HepG2 (cell line): ENCODE measurements at regions not wholly inside any gene's neighbourhood (a gene's known extent, or its start where the extent isn't known, plus 50 kb on each side); places are given as distances from the start of the nearest gene placed in this dataset.
A peak's percentile ranks its signal among the peaks of the same experiment; 100 is the strongest.

Experiments used
- HOXA3 ChIP-seq: sonication (generic); formaldehyde crosslinking; IDR thresholded peaks from 2 replicates; pipeline ENCODE4 v1.5.0; 2020; ENCODE audit warnings: missing genetic modification reagents
- IRF2 ChIP-seq: IDR thresholded peaks from 2 replicates; pipeline ENCODE4 v1.6.1; 2018; ENCODE audit warnings: missing genetic modification reagents, missing compliant biosample characterization
- MLXIP ChIP-seq: sonication (generic); formaldehyde crosslinking; IDR thresholded peaks from 2 replicates; pipeline ENCODE4 v1.9.0; 2021; ENCODE audit warnings: missing genetic modification reagents, borderline replicate concordance
- MTA1 ChIP-seq: sonication (generic); formaldehyde crosslinking; IDR thresholded peaks from 2 replicates; pipeline ENCODE4 v1.4.0; 2020; ENCODE audit warnings: missing genetic modification reagents, mild to moderate bottlenecking, borderline replicate concordance
- NFKB2 ChIP-seq: sonication (generic); formaldehyde crosslinking; IDR thresholded peaks from 2 replicates; pipeline ENCODE4 v1.4.0; 2020; ENCODE audit warnings: missing genetic modification reagents, borderline replicate concordance
- TEAD3 ChIP-seq: optimal IDR thresholded peaks from 2 replicates; pipeline ENCODE3; 2016; ENCODE audit warnings: borderline replicate concordance
- TERF1 ChIP-seq: sonication (generic); formaldehyde crosslinking; IDR thresholded peaks from 2 replicates; pipeline ENCODE4 v1.8.0; 2022; ENCODE audit warnings: mild to moderate bottlenecking, missing genetic modification reagents, moderate library complexity
- THAP11 ChIP-seq: IDR thresholded peaks from 2 replicates; pipeline ENCODE4 v1.6.1; 2016; ENCODE audit warnings: missing biosample characterization, missing genetic modification reagents
- ZEB1 ChIP-seq: IDR thresholded peaks from 2 replicates; pipeline ENCODE4 v1.6.1; 2012; ENCODE audit warnings: mild to moderate bottlenecking, low read depth, inconsistent platforms; ENCODE audit not compliant: insufficient replicate concordance
- ZFP82 ChIP-seq: sonication (generic); formaldehyde crosslinking; IDR thresholded peaks from 2 replicates; pipeline ENCODE4 v1.5.1; 2020; ENCODE audit warnings: mild to moderate bottlenecking, missing genetic modification reagents, borderline replicate concordance
- ZNF160 ChIP-seq: sonication (generic); formaldehyde crosslinking; IDR thresholded peaks from 2 replicates; pipeline ENCODE4 v1.8.0; 2022; ENCODE audit warnings: mild to moderate bottlenecking, inconsistent platforms, missing genetic modification reagents
- ZNF383 ChIP-seq: sonication (generic); formaldehyde crosslinking; IDR thresholded peaks from 2 replicates; pipeline ENCODE4 v1.4.0; 2020; ENCODE audit warnings: missing genetic modification reagents, mild to moderate bottlenecking, borderline replicate concordance
- TF ChIP-seq, protein P1 (sequence below): sonication (generic); formaldehyde crosslinking; IDR thresholded peaks from 2 replicates; pipeline ENCODE4 v1.5.0; 2020; ENCODE audit warnings: mild to moderate bottlenecking, missing genetic modification reagents
- TF ChIP-seq, protein P2 (sequence below): sonication (generic); formaldehyde crosslinking; IDR thresholded peaks from 2 replicates; pipeline ENCODE4 v1.5.1; 2020; ENCODE audit warnings: mild to moderate bottlenecking, missing genetic modification reagents, borderline replicate concordance
- TF ChIP-seq, protein P3 (sequence below): IDR thresholded peaks from 2 replicates; pipeline ENCODE4 v1.6.1; 2018; ENCODE audit warnings: missing genetic modification reagents

DNA sequence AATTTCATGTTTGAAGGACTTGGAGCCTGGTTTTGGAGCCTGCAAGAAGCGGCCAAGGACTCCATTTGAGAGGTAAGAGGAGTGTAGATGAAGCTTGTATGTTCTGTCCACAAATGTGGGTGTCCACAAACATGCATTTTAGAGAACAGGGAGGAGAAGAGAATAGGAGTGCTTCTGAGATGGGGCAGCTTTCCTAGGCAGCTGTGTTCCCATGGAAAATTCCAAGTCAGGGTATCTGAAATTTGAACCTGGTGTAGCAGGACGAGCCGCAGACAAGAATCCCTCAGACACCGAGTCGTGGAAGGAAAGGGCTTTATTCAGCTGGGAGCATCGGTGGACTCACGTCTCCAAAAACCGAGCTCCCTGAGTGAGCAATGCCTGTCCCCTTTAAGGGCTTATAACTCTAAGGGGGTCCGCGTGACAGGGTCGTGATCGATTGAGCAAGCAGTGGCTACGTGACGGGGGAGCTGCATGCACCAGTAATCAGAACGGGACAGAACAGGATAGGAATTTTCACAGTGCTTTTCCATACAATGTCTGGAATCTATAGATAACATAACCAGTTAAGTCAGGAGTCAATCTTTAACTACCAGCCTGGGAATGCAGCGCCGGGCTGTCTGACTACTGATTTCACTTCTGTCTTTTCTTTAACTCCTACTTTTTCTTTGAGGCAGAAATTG is 71.4 kb upstream of the WDR72 start (continued):
- TF ChIP-seq, protein P1, sequence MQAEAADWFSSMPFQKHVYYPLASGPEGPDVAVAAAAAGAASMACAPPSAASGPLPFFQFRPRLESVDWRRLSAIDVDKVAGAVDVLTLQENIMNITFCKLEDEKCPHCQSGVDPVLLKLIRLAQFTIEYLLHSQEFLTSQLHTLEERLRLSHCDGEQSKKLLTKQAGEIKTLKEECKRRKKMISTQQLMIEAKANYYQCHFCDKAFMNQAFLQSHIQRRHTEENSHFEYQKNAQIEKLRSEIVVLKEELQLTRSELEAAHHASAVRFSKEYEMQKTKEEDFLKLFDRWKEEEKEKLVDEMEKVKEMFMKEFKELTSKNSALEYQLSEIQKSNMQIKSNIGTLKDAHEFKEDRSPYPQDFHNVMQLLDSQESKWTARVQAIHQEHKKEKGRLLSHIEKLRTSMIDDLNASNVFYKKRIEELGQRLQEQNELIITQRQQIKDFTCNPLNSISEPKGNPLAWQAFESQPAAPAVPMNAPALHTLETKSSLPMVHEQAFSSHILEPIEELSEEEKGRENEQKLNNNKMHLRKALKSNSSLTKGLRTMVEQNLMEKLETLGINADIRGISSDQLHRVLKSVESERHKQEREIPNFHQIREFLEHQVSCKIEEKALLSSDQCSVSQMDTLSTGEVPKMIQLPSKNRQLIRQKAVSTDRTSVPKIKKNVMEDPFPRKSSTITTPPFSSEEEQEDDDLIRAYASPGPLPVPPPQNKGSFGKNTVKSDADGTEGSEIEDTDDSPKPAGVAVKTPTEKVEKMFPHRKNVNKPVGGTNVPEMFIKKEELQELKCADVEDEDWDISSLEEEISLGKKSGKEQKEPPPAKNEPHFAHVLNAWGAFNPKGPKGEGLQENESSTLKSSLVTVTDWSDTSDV (CRISPR knock-in tag), result no peak
- 0 out of 2 replicates have a peak, but pooled peaks have one; percentile 33 for TF ChIP-seq ZFP82
- TF ChIP-seq, protein P2, sequence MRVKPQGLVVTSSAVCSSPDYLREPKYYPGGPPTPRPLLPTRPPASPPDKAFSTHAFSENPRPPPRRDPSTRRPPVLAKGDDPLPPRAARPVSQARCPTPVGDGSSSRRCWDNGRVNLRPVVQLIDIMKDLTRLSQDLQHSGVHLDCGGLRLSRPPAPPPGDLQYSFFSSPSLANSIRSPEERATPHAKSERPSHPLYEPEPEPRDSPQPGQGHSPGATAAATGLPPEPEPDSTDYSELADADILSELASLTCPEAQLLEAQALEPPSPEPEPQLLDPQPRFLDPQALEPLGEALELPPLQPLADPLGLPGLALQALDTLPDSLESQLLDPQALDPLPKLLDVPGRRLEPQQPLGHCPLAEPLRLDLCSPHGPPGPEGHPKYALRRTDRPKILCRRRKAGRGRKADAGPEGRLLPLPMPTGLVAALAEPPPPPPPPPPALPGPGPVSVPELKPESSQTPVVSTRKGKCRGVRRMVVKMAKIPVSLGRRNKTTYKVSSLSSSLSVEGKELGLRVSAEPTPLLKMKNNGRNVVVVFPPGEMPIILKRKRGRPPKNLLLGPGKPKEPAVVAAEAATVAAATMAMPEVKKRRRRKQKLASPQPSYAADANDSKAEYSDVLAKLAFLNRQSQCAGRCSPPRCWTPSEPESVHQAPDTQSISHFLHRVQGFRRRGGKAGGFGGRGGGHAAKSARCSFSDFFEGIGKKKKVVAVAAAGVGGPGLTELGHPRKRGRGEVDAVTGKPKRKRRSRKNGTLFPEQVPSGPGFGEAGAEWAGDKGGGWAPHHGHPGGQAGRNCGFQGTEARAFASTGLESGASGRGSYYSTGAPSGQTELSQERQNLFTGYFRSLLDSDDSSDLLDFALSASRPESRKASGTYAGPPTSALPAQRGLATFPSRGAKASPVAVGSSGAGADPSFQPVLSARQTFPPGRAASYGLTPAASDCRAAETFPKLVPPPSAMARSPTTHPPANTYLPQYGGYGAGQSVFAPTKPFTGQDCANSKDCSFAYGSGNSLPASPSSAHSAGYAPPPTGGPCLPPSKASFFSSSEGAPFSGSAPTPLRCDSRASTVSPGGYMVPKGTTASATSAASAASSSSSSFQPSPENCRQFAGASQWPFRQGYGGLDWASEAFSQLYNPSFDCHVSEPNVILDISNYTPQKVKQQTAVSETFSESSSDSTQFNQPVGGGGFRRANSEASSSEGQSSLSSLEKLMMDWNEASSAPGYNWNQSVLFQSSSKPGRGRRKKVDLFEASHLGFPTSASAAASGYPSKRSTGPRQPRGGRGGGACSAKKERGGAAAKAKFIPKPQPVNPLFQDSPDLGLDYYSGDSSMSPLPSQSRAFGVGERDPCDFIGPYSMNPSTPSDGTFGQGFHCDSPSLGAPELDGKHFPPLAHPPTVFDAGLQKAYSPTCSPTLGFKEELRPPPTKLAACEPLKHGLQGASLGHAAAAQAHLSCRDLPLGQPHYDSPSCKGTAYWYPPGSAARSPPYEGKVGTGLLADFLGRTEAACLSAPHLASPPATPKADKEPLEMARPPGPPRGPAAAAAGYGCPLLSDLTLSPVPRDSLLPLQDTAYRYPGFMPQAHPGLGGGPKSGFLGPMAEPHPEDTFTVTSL (CRISPR knock-in tag), result peak; percentile 78; the same call in 1 of the 2 replicates
- TF ChIP-seq ZNF383 (CRISPR knock-in tag), result peak; percentile 82; the same call in 1 of the 2 replicates
- TF ChIP-seq IRF2 (CRISPR knock-in tag), result peak; percentile 34; the same call in 1 of the 2 replicates
- TF ChIP-seq ZEB1, result peak; percentile 35
- peak; percentile 51; the same call in 1 of the 2 replicates for TF ChIP-seq HOXA3 (CRISPR knock-in tag)
- peak; percentile 69; the same call in 1 of the 2 replicates for TF ChIP-seq MTA1 (CRISPR knock-in tag)
- TF ChIP-seq, protein P3, sequence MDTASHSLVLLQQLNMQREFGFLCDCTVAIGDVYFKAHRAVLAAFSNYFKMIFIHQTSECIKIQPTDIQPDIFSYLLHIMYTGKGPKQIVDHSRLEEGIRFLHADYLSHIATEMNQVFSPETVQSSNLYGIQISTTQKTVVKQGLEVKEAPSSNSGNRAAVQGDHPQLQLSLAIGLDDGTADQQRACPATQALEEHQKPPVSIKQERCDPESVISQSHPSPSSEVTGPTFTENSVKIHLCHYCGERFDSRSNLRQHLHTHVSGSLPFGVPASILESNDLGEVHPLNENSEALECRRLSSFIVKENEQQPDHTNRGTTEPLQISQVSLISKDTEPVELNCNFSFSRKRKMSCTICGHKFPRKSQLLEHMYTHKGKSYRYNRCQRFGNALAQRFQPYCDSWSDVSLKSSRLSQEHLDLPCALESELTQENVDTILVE (CRISPR knock-in tag), result peak; percentile 75
- TF ChIP-seq NFKB2 (CRISPR knock-in tag), result 0 out of 2 replicates have a peak, but pooled peaks have one; percentile 17
- TF ChIP-seq ZNF160 (CRISPR knock-in tag), result no peak
- peak; percentile 87 for TF ChIP-seq TEAD3
- TF ChIP-seq THAP11 (CRISPR knock-in tag), result peak; percentile 42; the same call in 1 of the 2 replicates
- TF ChIP-seq TERF1 (CRISPR knock-in tag), result no peak
- peak; percentile 98 for TF ChIP-seq MLXIP
